ENCODE measurements at regions not wholly inside any gene's neighbourhood (a gene's known extent, or its start where the extent isn't known, plus 50 kb on each side); places are given as distances from the start of the nearest gene placed in this dataset.

- DNase-seq: no peak
These were observed 145.2 kb downstream of the WSCD1 start for GRCh38 chr17:6215071-6216035.

GRCh38 chr17:6213859-6214258, 143.7 kb downstream of the WSCD1 start:
- no peak for DNase-seq

GRCh38 chr17:6212766-6213165, 142.6 kb downstream of the WSCD1 start:
- no peak for DNase-seq

- no peak for DNase-seq
These were observed 139.7 kb downstream of the WSCD1 start for GRCh38 chr17:6209829-6210228.

GRCh38 chr17:6208608-6209180, 138.5 kb downstream of the WSCD1 start:
- no peak for DNase-seq

- DNase-seq: no peak
These were observed 135.3 kb downstream of the WSCD1 start for GRCh38 chr17:6205525-6205924.

GRCh38 chr17:6205033-6205432, 134.9 kb downstream of the WSCD1 start:
- no peak for DNase-seq

GRCh38 chr17:6204203-6204722, 134.1 kb downstream of the WSCD1 start:
- DNase-seq: no peak

- DNase-seq: no peak
These were observed 126.2 kb downstream of the WSCD1 start for GRCh38 chr17:6196355-6196754.

GRCh38 chr17:6195123-6195522, 124.9 kb downstream of the WSCD1 start:
- no peak for DNase-seq

- no peak for DNase-seq
These were observed 121.5 kb downstream of the WSCD1 start for GRCh38 chr17:6191405-6192324.

GRCh38 chr17:6187836-6188235, 117.7 kb downstream of the WSCD1 start:
- DNase-seq: no peak

- no peak for DNase-seq
These were observed 116.8 kb downstream of the WSCD1 start for GRCh38 chr17:6186998-6187397.

- no peak for DNase-seq
These were observed 114.3 kb downstream of the WSCD1 start for GRCh38 chr17:6184508-6184907.

- DNase-seq: no peak
These were observed 108.8 kb downstream of the WSCD1 start for GRCh38 chr17:6179017-6179416.

GRCh38 chr17:6177941-6178694, 107.9 kb downstream of the WSCD1 start:
- no peak for DNase-seq
